GM23338 (cell line): ENCODE measurements at regions not wholly inside any gene's neighbourhood (a gene's known extent, or its start where the extent isn't known, plus 50 kb on each side); places are given as distances from the start of the nearest gene placed in this dataset.

Source experiments
- ATAC-seq: fragments of 200-7000 bp; cut with Tn5 transposase; 3 replicates; pipeline ENCODE4 v1.9.1; 2020
- DNase-seq: peaks from one replicate; pipeline ENCODE4 v3.0.0-alpha.2; 2015; ENCODE audit warnings: low spot score
- H2AFZ ChIP-seq: fragments of 200-600 bp; sonication (generic); 2 replicates; pipeline ENCODE4 v1.8.0; 2016; ENCODE audit warnings: antibody characterized with exemption, mild to moderate bottlenecking, moderate library complexity
- H3F3A ChIP-seq: fragments of 200-600 bp; sonication (generic); replicated peaks from 2 replicates; pipeline ENCODE4 v1.8.0; 2017; ENCODE audit warnings: antibody characterized with exemption, mixed run types, low read depth
- H3K27ac ChIP-seq: fragments of 200-600 bp; sonication (generic); 2 replicates; pipeline ENCODE4 v1.6.1; 2016; ENCODE audit warnings: low read depth
- H3K27me3 ChIP-seq: fragments of 200-600 bp; sonication (generic); 2 replicates; pipeline ENCODE4 v1.8.0; 2016; ENCODE audit warnings: mild to moderate bottlenecking, mixed run types, moderate library complexity; ENCODE audit not compliant: insufficient read depth
- H3K36me3 ChIP-seq: fragments of 200-600 bp; sonication (generic); 2 replicates; pipeline ENCODE4 v1.8.0; 2016; ENCODE audit warnings: mild to moderate bottlenecking; ENCODE audit not compliant: insufficient read depth
- H3K4me1 ChIP-seq: fragments of 200-600 bp; sonication (generic); 2 replicates; pipeline ENCODE4 v1.8.0; 2016; ENCODE audit warnings: mild to moderate bottlenecking, moderate library complexity; ENCODE audit not compliant: insufficient read depth
- H3K4me2 ChIP-seq: fragments of 200-600 bp; sonication (generic); 2 replicates; pipeline ENCODE4 v1.7.1; 2017; ENCODE audit warnings: mixed run types
- H3K4me3 ChIP-seq: fragments of 200-600 bp; sonication (generic); 2 replicates; pipeline ENCODE4 v1.6.1; 2016; ENCODE audit warnings: mixed run types
- H3K79me2 ChIP-seq: fragments of 200-600 bp; sonication (generic); replicated peaks from 2 replicates; pipeline ENCODE4 v1.8.0; 2017; ENCODE audit warnings: mild to moderate bottlenecking; ENCODE audit not compliant: insufficient read depth
- H3K9me2 ChIP-seq: fragments of 200-600 bp; sonication (generic); 2 replicates; pipeline ENCODE4 v1.8.0; 2017; ENCODE audit not compliant: insufficient read depth
- H4K20me1 ChIP-seq: fragments of 200-600 bp; sonication (generic); replicated peaks from 2 replicates; pipeline ENCODE4 v1.8.0; 2017; ENCODE audit warnings: mild to moderate bottlenecking; ENCODE audit not compliant: insufficient read depth
- H3K27ac Mint-ChIP-seq: 2 replicates; pipeline ENCODE4 v1.8.0; 2020; ENCODE audit warnings: inconsistent platforms, mild to moderate bottlenecking, moderate library complexity, mixed read lengths
- H3K27me3 Mint-ChIP-seq: 3 replicates; pipeline ENCODE4 v1.8.0; 2022; ENCODE audit warnings: low read depth, mild to moderate bottlenecking, moderate library complexity, mixed read lengths, inconsistent platforms; ENCODE audit not compliant: insufficient read depth, poor library complexity
- H3K36me3 Mint-ChIP-seq: 3 replicates; pipeline ENCODE4 v1.8.0; 2021; ENCODE audit warnings: low read depth, mild to moderate bottlenecking, inconsistent platforms, moderate library complexity, mixed read lengths
- H3K4me1 Mint-ChIP-seq: 3 replicates; pipeline ENCODE4 v1.8.0; 2020; ENCODE audit warnings: mild to moderate bottlenecking, inconsistent platforms, mixed read lengths
- H3K4me3 Mint-ChIP-seq: 3 replicates; pipeline ENCODE4 v1.8.0; 2021; ENCODE audit warnings: moderate library complexity, mild to moderate bottlenecking, inconsistent platforms, mixed read lengths
- H3K9me3 Mint-ChIP-seq: 3 replicates; pipeline ENCODE4 v1.8.0; 2020; ENCODE audit warnings: moderate library complexity, mild to moderate bottlenecking, inconsistent platforms, mixed read lengths
- CREB1 ChIP-seq: fragments of 250-450 bp; sonication (Bioruptor Pico); IDR thresholded peaks from 2 replicates; pipeline ENCODE4 v1.5.0; 2020; ENCODE audit warnings: low read depth, mild to moderate bottlenecking, moderate library complexity
- CTCF ChIP-seq, 2 experiments: fragments of 200-600 bp in 1 of 2; sonication (generic) in 1 of 2; conservative IDR thresholded peaks; 2 replicates each; pipeline versions ENCODE4 v1.5.1 to v1.6.1; 2016 to 2017; ENCODE audit warnings: antibody characterized with exemption in 2 of 2, low read depth in 2 of 2, mild to moderate bottlenecking in 2 of 2, moderate library complexity in 1 of 2
- ETS1 ChIP-seq: IDR thresholded peaks from 2 replicates; pipeline ENCODE4 v1.6.1; 2016; ENCODE audit warnings: antibody characterized with exemption
- EZH2 ChIP-seq: fragments of 200-600 bp; sonication (generic); IDR thresholded peaks from one replicate; pipeline ENCODE4 v1.8.0; 2017; ENCODE audit warnings: antibody characterized with exemption, mild to moderate bottlenecking, low read depth; ENCODE audit not compliant: unreplicated experiment
- EZH2phosphoT487 ChIP-seq: fragments of 200-600 bp; sonication (generic); IDR thresholded peaks from one replicate; pipeline ENCODE4 v1.8.1; 2018; ENCODE audit warnings: antibody characterized with exemption; ENCODE audit not compliant: unreplicated experiment
- JUNB ChIP-seq: IDR thresholded peaks from one replicate; pipeline ENCODE4 v1.6.1; 2016; ENCODE audit warnings: antibody characterized with exemption; ENCODE audit not compliant: unreplicated experiment
- NANOG ChIP-seq: IDR thresholded peaks from 2 replicates; pipeline ENCODE4 v1.6.1; 2016; ENCODE audit warnings: antibody characterized with exemption, borderline replicate concordance
- POLR2AphosphoS5 ChIP-seq: IDR thresholded peaks from 2 replicates; pipeline ENCODE4 v1.6.1; 2016; ENCODE audit warnings: antibody characterized with exemption, low read depth
- REST ChIP-seq: IDR thresholded peaks from one replicate; pipeline ENCODE4 v1.6.1; 2018; ENCODE audit warnings: antibody characterized with exemption; ENCODE audit not compliant: unreplicated experiment
- STAT1 ChIP-seq: IDR thresholded peaks from one replicate; pipeline ENCODE4 v1.6.1; 2016; ENCODE audit warnings: antibody characterized with exemption; ENCODE audit not compliant: unreplicated experiment
- ZNF114 ChIP-seq: fragments of 250-450 bp; sonication (Bioruptor Pico); IDR thresholded peaks from 2 replicates; pipeline ENCODE4 v1.5.0; 2020; ENCODE audit warnings: mild to moderate bottlenecking, moderate library complexity
- ZNF331 ChIP-seq: fragments of 250-450 bp; sonication (Bioruptor Pico); IDR thresholded peaks from 2 replicates; pipeline ENCODE4 v1.5.0; 2020; ENCODE audit warnings: low read depth, mild to moderate bottlenecking, moderate library complexity
- TF ChIP-seq, protein P1 (sequence below): fragments of 250-450 bp; sonication (Bioruptor Pico); IDR thresholded peaks from 2 replicates; pipeline ENCODE4 v1.5.0; 2020; ENCODE audit warnings: mild to moderate bottlenecking, moderate library complexity

GRCh38 chr12:105575235-105575634 lies 244.7 kb downstream of the C12orf75 start:
- Histone ChIP-seq H3K27ac (no peak overlapping the region), H3K9me2 (peaks cover 9% of the 10 kb centered on the region; the same call in 1 of the 2 replicates), H3K79me2 (no peaks in the 10 kb centered on the region), H3K4me2 (no peak overlapping the region), H2AFZ (no peak overlapping the region), H3F3A (no peaks in the 10 kb centered on the region), H3K4me1 (no peaks in the 10 kb centered on the region), H3K27me3 (no peaks in the 10 kb centered on the region), H3K36me3 (no peaks in the 10 kb centered on the region), H3K4me3 (no peak overlapping the region), H4K20me1 (no peaks in the 10 kb centered on the region)
- no peak overlapping the region for H3K4me3 Mint-ChIP-seq
- TF ChIP-seq ETS1: no peak
- TF ChIP-seq ZNF114 (CRISPR knock-in tag): no peak
- no peak for TF ChIP-seq CREB1 (CRISPR knock-in tag)
- no peak for TF ChIP-seq JUNB
- TF ChIP-seq, protein P1, sequence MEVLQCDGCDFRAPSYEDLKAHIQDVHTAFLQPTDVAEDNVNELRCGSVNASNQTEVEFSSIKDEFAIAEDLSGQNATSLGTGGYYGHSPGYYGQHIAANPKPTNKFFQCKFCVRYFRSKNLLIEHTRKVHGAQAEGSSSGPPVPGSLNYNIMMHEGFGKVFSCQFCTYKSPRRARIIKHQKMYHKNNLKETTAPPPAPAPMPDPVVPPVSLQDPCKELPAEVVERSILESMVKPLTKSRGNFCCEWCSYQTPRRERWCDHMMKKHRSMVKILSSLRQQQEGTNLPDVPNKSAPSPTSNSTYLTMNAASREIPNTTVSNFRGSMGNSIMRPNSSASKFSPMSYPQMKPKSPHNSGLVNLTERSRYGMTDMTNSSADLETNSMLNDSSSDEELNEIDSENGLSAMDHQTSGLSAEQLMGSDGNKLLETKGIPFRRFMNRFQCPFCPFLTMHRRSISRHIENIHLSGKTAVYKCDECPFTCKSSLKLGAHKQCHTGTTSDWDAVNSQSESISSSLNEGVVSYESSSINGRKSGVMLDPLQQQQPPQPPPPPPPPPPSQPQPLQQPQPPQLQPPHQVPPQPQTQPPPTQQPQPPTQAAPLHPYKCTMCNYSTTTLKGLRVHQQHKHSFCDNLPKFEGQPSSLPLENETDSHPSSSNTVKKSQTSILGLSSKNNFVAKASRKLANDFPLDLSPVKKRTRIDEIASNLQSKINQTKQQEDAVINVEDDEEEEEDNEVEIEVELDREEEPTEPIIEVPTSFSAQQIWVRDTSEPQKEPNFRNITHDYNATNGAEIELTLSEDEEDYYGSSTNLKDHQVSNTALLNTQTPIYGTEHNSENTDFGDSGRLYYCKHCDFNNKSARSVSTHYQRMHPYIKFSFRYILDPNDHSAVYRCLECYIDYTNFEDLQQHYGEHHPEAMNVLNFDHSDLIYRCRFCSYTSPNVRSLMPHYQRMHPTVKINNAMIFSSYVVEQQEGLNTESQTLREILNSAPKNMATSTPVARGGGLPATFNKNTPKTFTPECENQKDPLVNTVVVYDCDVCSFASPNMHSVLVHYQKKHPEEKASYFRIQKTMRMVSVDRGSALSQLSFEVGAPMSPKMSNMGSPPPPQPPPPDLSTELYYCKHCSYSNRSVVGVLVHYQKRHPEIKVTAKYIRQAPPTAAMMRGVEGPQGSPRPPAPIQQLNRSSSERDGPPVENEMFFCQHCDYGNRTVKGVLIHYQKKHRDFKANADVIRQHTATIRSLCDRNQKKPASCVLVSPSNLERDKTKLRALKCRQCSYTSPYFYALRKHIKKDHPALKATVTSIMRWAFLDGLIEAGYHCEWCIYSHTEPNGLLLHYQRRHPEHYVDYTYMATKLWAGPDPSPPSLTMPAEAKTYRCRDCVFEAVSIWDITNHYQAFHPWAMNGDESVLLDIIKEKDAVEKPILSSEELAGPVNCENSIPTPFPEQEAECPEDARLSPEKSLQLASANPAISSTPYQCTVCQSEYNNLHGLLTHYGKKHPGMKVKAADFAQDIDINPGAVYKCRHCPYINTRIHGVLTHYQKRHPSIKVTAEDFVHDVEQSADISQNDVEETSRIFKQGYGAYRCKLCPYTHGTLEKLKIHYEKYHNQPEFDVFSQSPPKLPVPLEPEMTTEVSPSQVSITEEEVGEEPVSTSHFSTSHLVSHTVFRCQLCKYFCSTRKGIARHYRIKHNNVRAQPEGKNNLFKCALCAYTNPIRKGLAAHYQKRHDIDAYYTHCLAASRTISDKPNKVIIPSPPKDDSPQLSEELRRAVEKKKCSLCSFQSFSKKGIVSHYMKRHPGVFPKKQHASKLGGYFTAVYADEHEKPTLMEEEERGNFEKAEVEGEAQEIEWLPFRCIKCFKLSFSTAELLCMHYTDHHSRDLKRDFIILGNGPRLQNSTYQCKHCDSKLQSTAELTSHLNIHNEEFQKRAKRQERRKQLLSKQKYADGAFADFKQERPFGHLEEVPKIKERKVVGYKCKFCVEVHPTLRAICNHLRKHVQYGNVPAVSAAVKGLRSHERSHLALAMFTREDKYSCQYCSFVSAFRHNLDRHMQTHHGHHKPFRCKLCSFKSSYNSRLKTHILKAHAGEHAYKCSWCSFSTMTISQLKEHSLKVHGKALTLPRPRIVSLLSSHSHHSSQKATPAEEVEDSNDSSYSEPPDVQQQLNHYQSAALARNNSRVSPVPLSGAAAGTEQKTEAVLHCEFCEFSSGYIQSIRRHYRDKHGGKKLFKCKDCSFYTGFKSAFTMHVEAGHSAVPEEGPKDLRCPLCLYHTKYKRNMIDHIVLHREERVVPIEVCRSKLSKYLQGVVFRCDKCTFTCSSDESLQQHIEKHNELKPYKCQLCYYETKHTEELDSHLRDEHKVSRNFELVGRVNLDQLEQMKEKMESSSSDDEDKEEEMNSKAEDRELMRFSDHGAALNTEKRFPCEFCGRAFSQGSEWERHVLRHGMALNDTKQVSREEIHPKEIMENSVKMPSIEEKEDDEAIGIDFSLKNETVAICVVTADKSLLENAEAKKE (CRISPR knock-in tag): no peak
- no peak for TF ChIP-seq EZH2phosphoT487
- no peak for TF ChIP-seq EZH2
- no peak for TF ChIP-seq ZNF331 (CRISPR knock-in tag)
- no peak for TF ChIP-seq REST
- TF ChIP-seq CTCF (conservative IDR thresholded peaks at IDR 0.05; ENCODE audit: low read depth in 2 of 2): no peak
- TF ChIP-seq NANOG: no peak
- TF ChIP-seq STAT1: no peak
- TF ChIP-seq POLR2AphosphoS5: no peak
- H3K36me3 Mint-ChIP-seq: no peaks in the 10 kb centered on the region
- no peaks in the 10 kb centered on the region; the same call in 2 of the 3 replicates for H3K4me1 Mint-ChIP-seq
- H3K27ac Mint-ChIP-seq: no peak overlapping the region
- H3K27me3 Mint-ChIP-seq: peaks cover 2% of the 10 kb centered on the region
- no peak for ATAC-seq
- no peaks in the 10 kb centered on the region; the same call in 2 of the 3 replicates for H3K9me3 Mint-ChIP-seq
- no peak for DNase-seq
